ENCODE measurements at regions not wholly inside any gene's neighbourhood (a gene's known extent, or its start where the extent isn't known, plus 50 kb on each side); places are given as distances from the start of the nearest gene placed in this dataset.

GRCh38 chr15:67002368-67002767 is 63.0 kb upstream of the SMAD3 start:
- TF ChIP-seq, protein P1, sequence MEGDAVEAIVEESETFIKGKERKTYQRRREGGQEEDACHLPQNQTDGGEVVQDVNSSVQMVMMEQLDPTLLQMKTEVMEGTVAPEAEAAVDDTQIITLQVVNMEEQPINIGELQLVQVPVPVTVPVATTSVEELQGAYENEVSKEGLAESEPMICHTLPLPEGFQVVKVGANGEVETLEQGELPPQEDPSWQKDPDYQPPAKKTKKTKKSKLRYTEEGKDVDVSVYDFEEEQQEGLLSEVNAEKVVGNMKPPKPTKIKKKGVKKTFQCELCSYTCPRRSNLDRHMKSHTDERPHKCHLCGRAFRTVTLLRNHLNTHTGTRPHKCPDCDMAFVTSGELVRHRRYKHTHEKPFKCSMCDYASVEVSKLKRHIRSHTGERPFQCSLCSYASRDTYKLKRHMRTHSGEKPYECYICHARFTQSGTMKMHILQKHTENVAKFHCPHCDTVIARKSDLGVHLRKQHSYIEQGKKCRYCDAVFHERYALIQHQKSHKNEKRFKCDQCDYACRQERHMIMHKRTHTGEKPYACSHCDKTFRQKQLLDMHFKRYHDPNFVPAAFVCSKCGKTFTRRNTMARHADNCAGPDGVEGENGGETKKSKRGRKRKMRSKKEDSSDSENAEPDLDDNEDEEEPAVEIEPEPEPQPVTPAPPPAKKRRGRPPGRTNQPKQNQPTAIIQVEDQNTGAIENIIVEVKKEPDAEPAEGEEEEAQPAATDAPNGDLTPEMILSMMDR (IDR thresholded peaks at IDR 0.05; ENCODE audit: control extremely low read depth in 1 of 3, insufficient read depth in 1 of 3, low read depth in 1 of 3, low read length in 3 of 3), result no peak
- TF ChIP-seq RNF2 (IDR thresholded peaks at IDR 0.05; ENCODE audit: borderline replicate concordance, low read depth, low read length, missing control alignments, poor library complexity, severe bottlenecking) (no peak), CREB1 (IDR thresholded peaks at IDR 0.05) (no peak), POLR2AphosphoS5 (IDR thresholded peaks at IDR 0.05; ENCODE audit: low read depth, low read length) (no peak), RFX5 (IDR thresholded peaks at IDR 0.05; ENCODE audit: borderline replicate concordance, low read depth, low read length) (no peak), CHD1 (IDR thresholded peaks at IDR 0.05; ENCODE audit: low read depth, low read length) (no peak), USF2 (IDR thresholded peaks at IDR 0.05; ENCODE audit: low read length) (no peak), FOSL1 (IDR thresholded peaks at IDR 0.05; ENCODE audit: insufficient read depth, low read depth, low read length) (no peak), TAF1 (IDR thresholded peaks at IDR 0.05; ENCODE audit: low read depth, low read length) (no peak), CHD2 (IDR thresholded peaks at IDR 0.05; ENCODE audit: low read length) (no peak), GABPA (IDR thresholded peaks at IDR 0.05; ENCODE audit: borderline replicate concordance, insufficient read depth, low read length) (no peak), POU5F1 (IDR thresholded peaks at IDR 0.05; ENCODE audit: low read depth, low read length) (no peak), CTBP2 (IDR thresholded peaks at IDR 0.05; ENCODE audit: borderline replicate concordance, insufficient read depth, insufficient read length, low read length) (no peak)
